H9 (cell line): ENCODE measurements at regions not wholly inside any gene's neighbourhood (a gene's known extent, or its start where the extent isn't known, plus 50 kb on each side); places are given as distances from the start of the nearest gene placed in this dataset.

Experiments
- DNase-seq: peaks from one replicate; pipeline ENCODE4 v3.0.0-alpha.2; 2017
- H2AFZ ChIP-seq: one replicate; pipeline ENCODE4 v1.6.1; 2013; ENCODE audit warnings: mild to moderate bottlenecking, low read length, control low read depth, moderate library complexity
- H2AK5ac ChIP-seq: 2 replicates; pipeline ENCODE4 v1.6.1; 2013; ENCODE audit warnings: low read length, control low read depth, mixed read lengths; ENCODE audit not compliant: insufficient read length
- H2BK120ac ChIP-seq: one replicate; pipeline ENCODE4 v1.6.1; 2013; ENCODE audit warnings: low read depth, mild to moderate bottlenecking, low read length, control low read depth, inconsistent platforms; ENCODE audit not compliant: poor library complexity, severe bottlenecking
- H2BK12ac ChIP-seq: 2 replicates; pipeline ENCODE4 v1.6.1; 2013; ENCODE audit warnings: low read length, control low read depth, mixed read lengths, low read depth; ENCODE audit not compliant: insufficient read length
- H2BK15ac ChIP-seq: 2 replicates; pipeline ENCODE4 v1.6.1; 2013; ENCODE audit warnings: low read depth, low read length, control low read depth
- H2BK20ac ChIP-seq: one replicate; pipeline ENCODE4 v1.6.1; 2013; ENCODE audit warnings: low read depth, mild to moderate bottlenecking, low read length, control low read depth, inconsistent platforms; ENCODE audit not compliant: poor library complexity, severe bottlenecking
- H2BK5ac ChIP-seq: 2 replicates; pipeline ENCODE4 v1.6.1; 2013; ENCODE audit warnings: low read length, control low read depth, mixed read lengths; ENCODE audit not compliant: insufficient read length
- H3K14ac ChIP-seq: 2 replicates; pipeline ENCODE4 v1.6.1; 2013; ENCODE audit warnings: low read length, control low read depth; ENCODE audit not compliant: insufficient read depth
- H3K18ac ChIP-seq: 2 replicates; pipeline ENCODE4 v1.6.1; 2013; ENCODE audit warnings: low read depth, mild to moderate bottlenecking, mixed read lengths, low read length, control low read depth; ENCODE audit not compliant: insufficient read length
- H3K23ac ChIP-seq: 2 replicates; pipeline ENCODE4 v1.6.1; 2013; ENCODE audit warnings: low read length, control low read depth, mixed read lengths, low read depth; ENCODE audit not compliant: insufficient read length
- H3K23me2 ChIP-seq: 2 replicates; pipeline ENCODE4 v1.6.1; 2013; ENCODE audit warnings: low read depth, mild to moderate bottlenecking, mixed read lengths, low read length, control low read depth; ENCODE audit not compliant: insufficient read length, poor library complexity, severe bottlenecking
- H3K27ac ChIP-seq: 2 replicates; pipeline ENCODE4 v1.5.1; 2013; ENCODE audit warnings: low read length, control low read depth, mixed read lengths, low read depth; ENCODE audit not compliant: insufficient read length
- H3K27me3 ChIP-seq: 2 replicates; pipeline ENCODE4 v1.6.1; 2013; ENCODE audit warnings: low read length, control low read depth, inconsistent platforms; ENCODE audit not compliant: insufficient read depth
- H3K4ac ChIP-seq: 2 replicates; pipeline ENCODE4 v1.6.1; 2013; ENCODE audit warnings: low read depth, mild to moderate bottlenecking, control low read depth, inconsistent platforms, low read length, moderate library complexity
- H3K4me1 ChIP-seq: 2 replicates; pipeline ENCODE4 v1.6.1; 2013; ENCODE audit warnings: low read length, control low read depth, inconsistent platforms; ENCODE audit not compliant: insufficient read depth
- H3K4me2 ChIP-seq: 2 replicates; pipeline ENCODE4 v1.6.1; 2013; ENCODE audit warnings: low read length, control low read depth, mixed read lengths; ENCODE audit not compliant: insufficient read length, insufficient read depth
- H3K56ac ChIP-seq: 2 replicates; pipeline ENCODE4 v1.6.1; 2013; ENCODE audit warnings: low read depth, mild to moderate bottlenecking, mixed read lengths, low read length, control low read depth; ENCODE audit not compliant: insufficient read length
- H3K79me1 ChIP-seq: 2 replicates; pipeline ENCODE4 v1.6.1; 2013; ENCODE audit warnings: low read depth, mild to moderate bottlenecking, moderate library complexity, low read length, control low read depth, inconsistent platforms; ENCODE audit not compliant: insufficient read depth, poor library complexity, severe bottlenecking
- H3K79me2 ChIP-seq: 2 replicates; pipeline ENCODE4 v1.6.1; 2013; ENCODE audit warnings: low read length, control low read depth, inconsistent platforms; ENCODE audit not compliant: insufficient read depth
- H3K9ac ChIP-seq: 2 replicates; pipeline ENCODE4 v1.6.1; 2013; ENCODE audit warnings: low read length, control low read depth, mixed read lengths; ENCODE audit not compliant: insufficient read length; ENCODE audit errors: extremely low read depth
- H3K9me3 ChIP-seq: one replicate; pipeline ENCODE4 v1.6.1; 2013; ENCODE audit warnings: low read depth, low read length, inconsistent platforms; ENCODE audit not compliant: control insufficient read depth
- H3T11ph ChIP-seq: one replicate; pipeline ENCODE4 v1.6.1; 2013; ENCODE audit warnings: mild to moderate bottlenecking, low read length, control low read depth, inconsistent platforms
- H4K20me1 ChIP-seq: one replicate; pipeline ENCODE4 v1.6.1; 2013; ENCODE audit not compliant: control insufficient read depth, insufficient read length, insufficient read depth
- H4K5ac ChIP-seq: 2 replicates; pipeline ENCODE4 v1.6.1; 2013; ENCODE audit warnings: low read depth, mild to moderate bottlenecking, mixed read lengths, low read length, control low read depth; ENCODE audit not compliant: insufficient read length
- H4K8ac ChIP-seq: replicated peaks from 2 replicates; pipeline ENCODE4 v1.6.1; 2013; ENCODE audit warnings: low read length, control low read depth, mixed read lengths, low read depth; ENCODE audit not compliant: insufficient read length
- H4K91ac ChIP-seq: 2 replicates; pipeline ENCODE4 v1.6.1; 2013; ENCODE audit warnings: low read depth, mild to moderate bottlenecking, moderate library complexity, mixed read lengths, low read length, control low read depth; ENCODE audit not compliant: insufficient read length
- H3K27ac Mint-ChIP-seq, 3 experiments: 2 replicates in 2 of 3; 3 replicates in 1 of 3; pipeline ENCODE4 v1.8.0; 2020 to 2021; ENCODE audit warnings: mixed read lengths in 3 of 3, mild to moderate bottlenecking in 1 of 3, moderate library complexity in 1 of 3
- H3K27me3 Mint-ChIP-seq: 2 replicates; pipeline ENCODE4 v1.8.0; 2021; ENCODE audit warnings: low read depth, mild to moderate bottlenecking, moderate library complexity, mixed read lengths
- H3K36me3 Mint-ChIP-seq, 3 experiments: 2 replicates in 2 of 3; 3 replicates in 1 of 3; pipeline ENCODE4 v1.8.0; 2020 to 2021; ENCODE audit warnings: low read depth in 3 of 3, mixed read lengths in 3 of 3; ENCODE audit not compliant: insufficient read depth in 1 of 3
- H3K4me1 Mint-ChIP-seq, 2 experiments: 2 replicates each; pipeline ENCODE4 v1.8.0; 2020; ENCODE audit warnings: mixed read lengths in 2 of 2
- H3K4me3 Mint-ChIP-seq, 2 experiments: 2 replicates in 1 of 2; 3 replicates in 1 of 2; pipeline ENCODE4 v1.8.0; 2020 to 2021; ENCODE audit warnings: mild to moderate bottlenecking in 2 of 2, mixed read lengths in 2 of 2, moderate library complexity in 1 of 2
- H3K9me3 Mint-ChIP-seq, 2 experiments: 2 replicates in 1 of 2; 3 replicates in 1 of 2; pipeline ENCODE4 v1.8.0; 2020; ENCODE audit warnings: mild to moderate bottlenecking in 2 of 2, mixed read lengths in 2 of 2, moderate library complexity in 1 of 2
- WGBS: extraction: QIAGEN DNeasy Blood & Tissue Kit; methylation state at CpG from one replicate; pipeline ENCODE4 v1.1.7; 2013; ENCODE audit warnings: missing lambda C conversion rate, low lambda C conversion rate, mixed read lengths; ENCODE audit not compliant: insufficient read length; ENCODE audit errors: extremely low coverage; 5-methylcytosine and 5-hydroxymethylcytosine counted together
- TF ChIP-seq, protein P1 (sequence below): fragments of 200-600 bp; sonication (generic); conservative IDR thresholded peaks from 3 replicates; pipeline ENCODE4 v1.8.0; 2021; ENCODE audit warnings: antibody characterized with exemption, mild to moderate bottlenecking

DNA sequence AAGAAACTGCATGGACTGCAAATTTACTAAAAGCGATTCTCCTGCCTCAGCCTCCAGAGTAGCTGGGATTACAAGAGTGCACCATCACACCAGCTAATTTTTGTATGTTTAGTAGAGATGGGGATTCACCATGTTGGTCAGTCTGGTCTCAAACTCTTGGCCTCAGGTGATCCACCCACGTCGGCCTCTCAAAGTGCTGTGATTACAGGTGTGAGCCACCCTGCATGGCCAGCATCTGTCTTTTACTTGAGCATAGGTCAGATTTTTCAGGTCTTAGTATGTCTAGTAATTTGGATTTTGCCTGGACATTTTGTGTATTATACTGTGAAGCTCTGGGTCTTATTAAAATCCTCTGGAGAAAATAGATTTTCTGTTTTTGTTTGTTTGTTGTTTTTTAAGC, 277.8 kb upstream of the VLDLR start:
- Mint-ChIP-seq H3K36me3 (peaks cover 9 to 24% (median 13%) of the 10 kb centered on the region in 3 experiments), H3K4me3 (no peak overlapping the region), H3K4me1 (no peaks in the 10 kb centered on the region), H3K9me3 (peaks cover 8 to 20% of the 10 kb centered on the region in 2 experiments; a peak in 4 of 5 replicates), H3K27me3 (no peaks in the 10 kb centered on the region), H3K27ac (no peak overlapping the region)
- H3K79me1 ChIP-seq: no peaks in the 10 kb centered on the region
- H2BK20ac ChIP-seq: no peak overlapping the region
- no peak overlapping the region for H3K9ac ChIP-seq
- no peak overlapping the region for H3K4ac ChIP-seq
- TF ChIP-seq, protein P1, sequence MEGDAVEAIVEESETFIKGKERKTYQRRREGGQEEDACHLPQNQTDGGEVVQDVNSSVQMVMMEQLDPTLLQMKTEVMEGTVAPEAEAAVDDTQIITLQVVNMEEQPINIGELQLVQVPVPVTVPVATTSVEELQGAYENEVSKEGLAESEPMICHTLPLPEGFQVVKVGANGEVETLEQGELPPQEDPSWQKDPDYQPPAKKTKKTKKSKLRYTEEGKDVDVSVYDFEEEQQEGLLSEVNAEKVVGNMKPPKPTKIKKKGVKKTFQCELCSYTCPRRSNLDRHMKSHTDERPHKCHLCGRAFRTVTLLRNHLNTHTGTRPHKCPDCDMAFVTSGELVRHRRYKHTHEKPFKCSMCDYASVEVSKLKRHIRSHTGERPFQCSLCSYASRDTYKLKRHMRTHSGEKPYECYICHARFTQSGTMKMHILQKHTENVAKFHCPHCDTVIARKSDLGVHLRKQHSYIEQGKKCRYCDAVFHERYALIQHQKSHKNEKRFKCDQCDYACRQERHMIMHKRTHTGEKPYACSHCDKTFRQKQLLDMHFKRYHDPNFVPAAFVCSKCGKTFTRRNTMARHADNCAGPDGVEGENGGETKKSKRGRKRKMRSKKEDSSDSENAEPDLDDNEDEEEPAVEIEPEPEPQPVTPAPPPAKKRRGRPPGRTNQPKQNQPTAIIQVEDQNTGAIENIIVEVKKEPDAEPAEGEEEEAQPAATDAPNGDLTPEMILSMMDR: no peak
- no peaks in the 10 kb centered on the region for H4K20me1 ChIP-seq
- no CpG with 5 or more reads among the region's 3 CpGs for WGBS
- DNase-seq: no peak
- no peak overlapping the region for H3T11ph ChIP-seq
- no peak overlapping the region for H2BK12ac ChIP-seq
- H3K27ac ChIP-seq: no peak overlapping the region
- no peak overlapping the region for H3K14ac ChIP-seq
- no peaks in the 10 kb centered on the region for H3K23me2 ChIP-seq
- no peaks in the 10 kb centered on the region for H3K27me3 ChIP-seq
- no peak overlapping the region for H2AK5ac ChIP-seq
- H2BK5ac ChIP-seq: no peak overlapping the region
- no peak overlapping the region for H4K91ac ChIP-seq
- H3K4me1 ChIP-seq: no peaks in the 10 kb centered on the region
- H4K8ac ChIP-seq: no peak overlapping the region
- H3K23ac ChIP-seq: no peak overlapping the region
- H3K79me2 ChIP-seq: no peaks in the 10 kb centered on the region
- no peak overlapping the region for H2BK120ac ChIP-seq
- H3K4me2 ChIP-seq: no peak overlapping the region
- H3K18ac ChIP-seq: no peak overlapping the region
- no peak overlapping the region for H2BK15ac ChIP-seq
- no peak overlapping the region for H4K5ac ChIP-seq
- H2AFZ ChIP-seq: no peak overlapping the region
- H3K56ac ChIP-seq: no peak overlapping the region
- no peaks in the 10 kb centered on the region for H3K9me3 ChIP-seq
